Cardiac muscle cell (in vitro differentiated cells and primary cell): ENCODE measurements at regions not wholly inside any gene's neighbourhood (a gene's known extent, or its start where the extent isn't known, plus 50 kb on each side); places are given as distances from the start of the nearest gene placed in this dataset.
"Not testable (repeated sequence)": the region's sequence is repeated elsewhere in the genome, so short reads cannot be mapped to it uniquely, and the experiment has no call there.

Experiments used
- DNase-seq, 2 donors: peaks; one replicate each; pipeline versions ENCODE4 v3.0.0 to v3.0.0-alpha.2; 2010 to 2017; ENCODE audit warnings: low read depth in 1 of 2, low spot score in 1 of 2
- H3K27ac ChIP-seq: fragments of 200-600 bp; sonication (generic); 2 replicates; pipeline ENCODE4 v1.5.1; 2016
- H3K27me3 ChIP-seq: fragments of 200-600 bp; sonication (generic); 2 replicates; pipeline ENCODE4 v1.6.0; 2016; ENCODE audit warnings: control low read depth
- H3K36me3 ChIP-seq: fragments of 200-600 bp; sonication (generic); 2 replicates; pipeline ENCODE4 v1.5.1; 2016; ENCODE audit warnings: control low read depth
- H3K4me1 ChIP-seq: fragments of 200-600 bp; sonication (generic); 2 replicates; pipeline ENCODE4 v1.8.1; 2017; ENCODE audit warnings: low read depth, mild to moderate bottlenecking, mixed run types
- H3K4me3 ChIP-seq: fragments of 200-600 bp; sonication (generic); 2 replicates; pipeline ENCODE4 v1.5.1; 2016; ENCODE audit warnings: mild to moderate bottlenecking
- H3K9me3 ChIP-seq: fragments of 200-600 bp; sonication (generic); 2 replicates; pipeline ENCODE4 v1.5.1; 2017; ENCODE audit warnings: low read depth, mild to moderate bottlenecking, control low read depth
- TF ChIP-seq, protein P1 (sequence below): IDR thresholded peaks from 2 replicates; pipeline ENCODE4 v1.5.1; 2012; ENCODE audit warnings: low read depth, mild to moderate bottlenecking, low read length

DNA sequence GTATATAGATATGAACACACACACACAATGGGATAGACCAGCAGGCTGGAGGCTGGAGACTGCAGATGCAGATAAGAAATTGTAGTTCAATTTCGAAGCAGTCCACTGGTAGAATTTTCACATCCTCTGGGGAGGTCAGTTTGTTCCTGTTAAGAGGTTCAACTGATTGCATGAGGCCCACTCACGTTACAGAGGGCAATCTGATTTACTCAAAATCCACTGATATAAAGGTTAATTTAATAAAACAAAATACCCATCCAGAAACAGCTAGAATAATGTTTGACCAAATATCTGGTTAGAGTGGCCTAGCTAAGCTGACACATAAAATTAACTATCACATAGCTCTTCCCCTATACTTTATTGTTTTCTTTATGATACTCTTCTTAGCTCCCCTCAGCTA, 162.9 kb upstream of the SMIM30 start:
- H3K4me1 ChIP-seq: peaks cover 14% of the 10 kb centered on the region
- H3K27ac ChIP-seq: no peak overlapping the region
- TF ChIP-seq, protein P1, sequence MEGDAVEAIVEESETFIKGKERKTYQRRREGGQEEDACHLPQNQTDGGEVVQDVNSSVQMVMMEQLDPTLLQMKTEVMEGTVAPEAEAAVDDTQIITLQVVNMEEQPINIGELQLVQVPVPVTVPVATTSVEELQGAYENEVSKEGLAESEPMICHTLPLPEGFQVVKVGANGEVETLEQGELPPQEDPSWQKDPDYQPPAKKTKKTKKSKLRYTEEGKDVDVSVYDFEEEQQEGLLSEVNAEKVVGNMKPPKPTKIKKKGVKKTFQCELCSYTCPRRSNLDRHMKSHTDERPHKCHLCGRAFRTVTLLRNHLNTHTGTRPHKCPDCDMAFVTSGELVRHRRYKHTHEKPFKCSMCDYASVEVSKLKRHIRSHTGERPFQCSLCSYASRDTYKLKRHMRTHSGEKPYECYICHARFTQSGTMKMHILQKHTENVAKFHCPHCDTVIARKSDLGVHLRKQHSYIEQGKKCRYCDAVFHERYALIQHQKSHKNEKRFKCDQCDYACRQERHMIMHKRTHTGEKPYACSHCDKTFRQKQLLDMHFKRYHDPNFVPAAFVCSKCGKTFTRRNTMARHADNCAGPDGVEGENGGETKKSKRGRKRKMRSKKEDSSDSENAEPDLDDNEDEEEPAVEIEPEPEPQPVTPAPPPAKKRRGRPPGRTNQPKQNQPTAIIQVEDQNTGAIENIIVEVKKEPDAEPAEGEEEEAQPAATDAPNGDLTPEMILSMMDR: no peak
- H3K4me3 ChIP-seq: no peak overlapping the region
- no peaks in the 10 kb centered on the region for H3K36me3 ChIP-seq
- H3K27me3 ChIP-seq: no peaks in the 10 kb centered on the region
- DNase-seq: no peak
- no peaks in the 10 kb centered on the region for H3K9me3 ChIP-seq

DNA sequence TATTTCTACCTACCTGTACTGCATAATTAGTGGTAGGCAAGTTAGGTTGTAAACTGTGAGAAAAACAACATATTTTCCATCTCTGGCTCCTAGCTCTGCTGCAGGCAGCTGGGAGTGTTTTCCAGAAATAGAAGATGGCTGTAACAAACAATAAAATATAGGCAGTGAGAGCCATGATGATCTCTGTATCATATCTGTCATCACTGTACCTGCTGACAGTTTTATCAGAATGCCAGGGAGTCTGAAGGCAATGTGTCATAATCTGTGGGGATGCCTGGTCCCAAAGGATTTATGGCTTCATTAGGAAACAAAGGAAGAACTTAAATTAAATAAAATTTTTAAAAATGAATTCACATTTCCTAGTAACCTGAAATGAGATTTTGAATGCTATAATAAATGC, 160.9 kb upstream of the SMIM30 start:
- H3K36me3 ChIP-seq: no peaks in the 10 kb centered on the region
- H3K27ac ChIP-seq: peak overlapping the region; percentile 18
- TF ChIP-seq, protein P1: no peak
- no peaks in the 10 kb centered on the region for H3K9me3 ChIP-seq
- DNase-seq: peak in 1 of 2 donors; percentile 2
- no peaks in the 10 kb centered on the region for H3K27me3 ChIP-seq
- H3K4me1 ChIP-seq: peaks cover 14% of the 10 kb centered on the region
- H3K4me3 ChIP-seq: no peak overlapping the region

DNA sequence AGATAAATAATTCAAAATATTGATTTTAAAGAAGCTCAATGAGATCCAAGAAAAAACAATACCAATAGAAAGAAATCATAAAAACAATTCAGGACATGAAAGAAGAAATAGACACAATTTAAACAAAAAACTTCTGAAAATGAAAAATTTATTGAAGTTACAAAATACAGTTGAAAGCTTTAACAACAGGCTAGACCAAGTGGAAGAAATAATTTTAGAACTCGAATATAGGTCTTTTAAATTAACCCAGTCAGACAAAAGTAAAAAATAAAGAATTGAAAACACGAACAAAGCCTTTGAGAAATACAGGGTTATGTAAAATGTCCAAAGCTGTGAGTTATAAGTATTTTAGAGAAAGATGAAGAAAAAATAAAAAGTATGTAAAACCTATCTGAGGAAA, 152.4 kb upstream of the SMIM30 start:
- Histone ChIP-seq H3K36me3 (no peaks in the 10 kb centered on the region), H3K4me1 (no peaks in the 10 kb centered on the region), H3K27ac (no peak overlapping the region), H3K27me3 (no peaks in the 10 kb centered on the region), H3K4me3 (no peak overlapping the region), H3K9me3 (no peaks in the 10 kb centered on the region)
- DNase-seq: no peak
- TF ChIP-seq, protein P1: no peak

- DNase-seq, H3K4me3 ChIP-seq, H3K27me3 ChIP-seq, H3K4me1 ChIP-seq, H3K36me3 ChIP-seq, H3K27ac ChIP-seq, H3K9me3 ChIP-seq: not testable (repeated sequence)
Observed at GRCh38 chr7:113269592-113269991, 151.2 kb upstream of the SMIM30 start.

DNA sequence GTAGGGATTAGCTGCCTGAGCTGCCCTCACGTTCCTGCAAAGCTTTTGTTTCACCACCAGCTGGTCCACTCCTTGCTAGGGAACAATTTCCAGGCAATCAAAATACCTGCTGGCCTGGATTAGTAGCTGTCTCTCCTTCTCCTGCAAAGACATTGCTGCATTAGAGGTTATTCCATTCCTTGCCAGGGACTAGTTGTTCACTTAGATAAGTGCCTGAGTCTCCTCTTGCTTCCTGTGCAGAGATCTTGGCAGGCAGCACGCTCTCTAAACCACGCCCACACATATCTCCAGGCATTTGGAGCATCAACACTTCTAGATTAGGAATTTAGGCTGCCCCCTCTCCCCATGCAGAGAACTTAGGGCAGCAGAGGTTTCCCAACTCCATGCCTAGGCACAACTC, 150.4 kb upstream of the SMIM30 start:
- Histone ChIP-seq H3K36me3 (no peaks in the 10 kb centered on the region), H3K27me3 (no peaks in the 10 kb centered on the region), H3K9me3 (no peaks in the 10 kb centered on the region), H3K27ac (no peak overlapping the region), H3K4me1 (no peaks in the 10 kb centered on the region), H3K4me3 (no peak overlapping the region)
- TF ChIP-seq, protein P1: no peak
- DNase-seq: peak in 1 of 2 donors; percentile 24

DNA sequence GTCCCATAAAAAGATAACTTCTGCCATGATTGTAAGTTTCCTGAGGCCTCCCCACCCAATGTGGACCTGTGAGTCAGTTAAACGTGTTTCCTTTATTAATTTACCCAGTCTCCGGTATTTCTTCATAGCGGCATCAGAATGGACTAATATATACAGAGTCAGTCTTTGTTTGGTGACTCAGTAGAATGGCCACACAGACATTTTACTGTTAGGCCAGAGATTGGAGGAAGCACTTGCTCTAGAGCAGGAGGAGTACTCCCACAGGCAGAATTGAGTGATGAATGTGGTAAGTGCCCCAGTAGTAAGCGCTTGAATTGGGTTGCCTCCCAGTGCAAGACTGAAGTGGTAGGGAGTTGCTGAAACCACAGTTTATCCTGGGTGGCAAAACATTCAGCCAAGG, 149.5 kb upstream of the SMIM30 start:
- H3K9me3 ChIP-seq: no peaks in the 10 kb centered on the region
- TF ChIP-seq, protein P1: no peak
- no peaks in the 10 kb centered on the region for H3K36me3 ChIP-seq
- H3K27me3 ChIP-seq: no peaks in the 10 kb centered on the region
- H3K4me1 ChIP-seq: no peaks in the 10 kb centered on the region
- H3K4me3 ChIP-seq: no peak overlapping the region
- peak in 1 of 2 donors; percentile 20 for DNase-seq
- H3K27ac ChIP-seq: no peak overlapping the region
